Skin epidermis (tissue), 12 donors: ENCODE measurements at regions not wholly inside any gene's neighbourhood (a gene's known extent, or its start where the extent isn't known, plus 50 kb on each side); places are given as distances from the start of the nearest gene placed in this dataset.
A peak's percentile ranks its signal among the peaks of the same experiment; 100 is the strongest.

Experiments used
- H3K27ac ChIP-seq, 21 experiments: fragments of 200-600 bp; sonication (generic) in 11 of 21; one replicate each; pipeline ENCODE4 v1.5.0; 2020; ENCODE audit warnings: mild to moderate bottlenecking in 3 of 21, inconsistent platforms in 2 of 21, moderate library complexity in 2 of 21
- H3K4me3 ChIP-seq, 7 experiments: fragments of 200-600 bp; sonication (generic) in 2 of 7; one replicate each; pipeline ENCODE4 v1.5.0; 2020; ENCODE audit warnings: inconsistent platforms in 2 of 7, mild to moderate bottlenecking in 2 of 7, moderate library complexity in 1 of 7

DNA sequence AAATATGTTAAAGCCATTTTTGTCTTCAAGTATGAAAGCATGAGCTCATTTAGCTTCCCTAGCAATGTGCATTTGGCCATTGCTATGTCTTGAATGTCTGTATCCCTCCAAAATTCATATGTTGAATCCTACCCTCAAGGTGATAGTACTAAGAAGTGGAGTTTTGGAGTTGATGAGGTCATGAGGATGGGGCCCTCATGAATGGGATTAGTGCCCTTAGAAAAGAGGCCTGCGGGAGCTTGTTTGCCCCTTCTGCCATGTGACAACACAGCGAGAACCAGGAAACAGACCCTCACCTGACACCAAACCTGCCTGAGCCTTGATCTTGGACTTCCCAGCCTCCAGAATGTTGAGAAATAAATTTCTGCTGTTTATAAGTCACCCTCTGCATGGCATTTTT is 61.3 kb upstream of the UCN3 start:
- H3K4me3 ChIP-seq = no peak overlapping the region
- no peak overlapping the region for H3K27ac ChIP-seq

- no peak overlapping the region for H3K4me3 ChIP-seq
- H3K27ac ChIP-seq = peak overlapping the region in 1 of 21 experiments; percentile 21
Measured at GRCh38 chr10:5305374-5305773, 59.4 kb upstream of the UCN3 start.

GRCh38 chr10:5310914-5311313 is 53.9 kb upstream of the UCN3 start:
- Histone ChIP-seq H3K4me3 (no peak overlapping the region), H3K27ac (no peak overlapping the region)

GRCh38 chr10:5311617-5312016 is 53.1 kb upstream of the UCN3 start:
- Histone ChIP-seq H3K27ac (no peak overlapping the region), H3K4me3 (no peak overlapping the region)

DNA sequence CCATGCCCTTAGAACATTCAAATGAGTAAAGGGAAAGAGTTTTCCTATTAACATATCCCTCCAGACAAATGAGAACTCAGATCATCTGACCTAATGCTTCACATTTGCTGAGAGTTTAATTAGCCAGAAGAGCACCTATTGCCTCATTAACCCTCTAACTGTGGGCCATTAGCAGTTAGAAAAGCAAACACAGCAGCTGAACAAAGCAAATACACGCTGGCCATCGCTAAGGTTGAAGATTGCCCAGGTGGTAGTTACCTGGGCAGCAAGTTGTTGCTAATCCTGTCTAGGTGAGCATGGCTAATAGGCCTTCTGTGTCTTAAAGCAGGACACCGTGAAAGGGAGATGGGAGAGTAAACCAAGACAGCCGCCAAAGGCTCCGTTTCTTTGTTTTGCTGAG is 49.9 kb upstream of the UCN3 start:
- Histone ChIP-seq H3K4me3 (no peak overlapping the region), H3K27ac (no peak overlapping the region)
